ENCODE measurements at regions not wholly inside any gene's neighbourhood (a gene's known extent, or its start where the extent isn't known, plus 50 kb on each side); places are given as distances from the start of the nearest gene placed in this dataset.

GRCh38 chr3:76754247-76754646 lies 285.7 kb upstream of the ROBO2 start:
- intact Hi-C loops (cut with DNase I; ENCODE audit: low total_unique reads): no loop called here
- no peak for DNase-seq (ENCODE audit: low spot score in 2 of 2)
- H3K4me3 ChIP-seq (ENCODE audit: low read depth, poor library complexity, severe bottlenecking): no peak overlapping the region

DNA sequence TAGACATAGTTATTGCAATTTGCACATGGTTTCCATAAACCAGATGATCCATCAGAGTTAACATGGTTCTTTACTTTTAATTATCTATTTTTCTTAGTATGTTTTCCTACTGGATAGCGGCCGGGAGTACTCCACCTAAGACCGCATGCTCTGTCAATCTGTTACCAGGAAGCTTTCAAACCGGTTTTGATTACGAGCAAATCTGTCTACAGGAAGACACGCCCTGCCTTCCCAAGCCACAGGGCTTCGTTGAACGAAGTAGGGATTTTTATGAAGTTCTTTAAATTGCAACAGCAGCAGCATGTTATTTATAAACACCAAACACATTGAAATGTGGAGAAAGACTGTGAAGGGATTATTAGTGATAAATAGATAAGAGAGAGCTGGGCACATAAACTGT lies 283.3 kb upstream of the ROBO2 start:
- TF ChIP-seq, protein P1, sequence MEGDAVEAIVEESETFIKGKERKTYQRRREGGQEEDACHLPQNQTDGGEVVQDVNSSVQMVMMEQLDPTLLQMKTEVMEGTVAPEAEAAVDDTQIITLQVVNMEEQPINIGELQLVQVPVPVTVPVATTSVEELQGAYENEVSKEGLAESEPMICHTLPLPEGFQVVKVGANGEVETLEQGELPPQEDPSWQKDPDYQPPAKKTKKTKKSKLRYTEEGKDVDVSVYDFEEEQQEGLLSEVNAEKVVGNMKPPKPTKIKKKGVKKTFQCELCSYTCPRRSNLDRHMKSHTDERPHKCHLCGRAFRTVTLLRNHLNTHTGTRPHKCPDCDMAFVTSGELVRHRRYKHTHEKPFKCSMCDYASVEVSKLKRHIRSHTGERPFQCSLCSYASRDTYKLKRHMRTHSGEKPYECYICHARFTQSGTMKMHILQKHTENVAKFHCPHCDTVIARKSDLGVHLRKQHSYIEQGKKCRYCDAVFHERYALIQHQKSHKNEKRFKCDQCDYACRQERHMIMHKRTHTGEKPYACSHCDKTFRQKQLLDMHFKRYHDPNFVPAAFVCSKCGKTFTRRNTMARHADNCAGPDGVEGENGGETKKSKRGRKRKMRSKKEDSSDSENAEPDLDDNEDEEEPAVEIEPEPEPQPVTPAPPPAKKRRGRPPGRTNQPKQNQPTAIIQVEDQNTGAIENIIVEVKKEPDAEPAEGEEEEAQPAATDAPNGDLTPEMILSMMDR (IDR thresholded peaks at IDR 0.05): no peak
- TF ChIP-seq POLR2A (IDR thresholded peaks at IDR 0.05): no peak
- intact Hi-C loops (cut with DNase I; ENCODE audit: low total_unique reads): no loop called here
- H3K4me3 ChIP-seq (ENCODE audit: low read depth, poor library complexity, severe bottlenecking): no peak overlapping the region
- DNase-seq (ENCODE audit: low spot score in 2 of 2): no peak
- 73 to 80% methylated on average over 8 of the region's 8 CpGs for WGBS, 2 donors

More at GRCh38 chr3:76754247-76754646, 285.7 kb upstream of the ROBO2 start:
- TF ChIP-seq, protein P1 (IDR thresholded peaks at IDR 0.05): no peak
- no peak for TF ChIP-seq POLR2A (IDR thresholded peaks at IDR 0.05)
- WGBS, 2 donors: 83 to 87% methylated on average over 5 of the region's 5 CpGs

DNA sequence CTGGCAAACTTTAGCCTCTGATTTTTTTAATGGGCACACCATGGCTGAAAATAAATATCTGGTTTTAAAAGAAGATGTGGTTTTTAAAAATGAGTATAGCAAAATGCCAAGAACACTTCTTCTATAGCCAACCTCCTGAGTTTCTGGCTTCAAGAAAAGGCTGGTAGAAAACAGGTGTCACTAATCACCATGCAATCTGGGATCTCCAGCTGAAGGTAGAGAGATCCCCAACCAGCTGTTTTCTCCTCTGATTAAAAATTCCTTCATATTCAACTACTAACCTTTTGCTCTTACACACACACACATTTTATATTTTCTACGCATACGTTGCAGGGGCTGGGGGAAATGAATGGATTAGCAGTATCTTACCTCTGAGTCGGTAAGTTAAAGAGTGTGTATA lies 279.6 kb upstream of the ROBO2 start:
- intact Hi-C loops (cut with DNase I; ENCODE audit: low total_unique reads): no loop called here
- TF ChIP-seq, protein P1 (IDR thresholded peaks at IDR 0.05): no peak
- no peak for TF ChIP-seq POLR2A (IDR thresholded peaks at IDR 0.05)
- no peak overlapping the region for H3K4me3 ChIP-seq (ENCODE audit: low read depth, poor library complexity, severe bottlenecking)
- WGBS, 2 donors: 93 to 95% methylated on average over 3 of the region's 3 CpGs
- DNase-seq (ENCODE audit: low spot score in 2 of 2): no peak

DNA sequence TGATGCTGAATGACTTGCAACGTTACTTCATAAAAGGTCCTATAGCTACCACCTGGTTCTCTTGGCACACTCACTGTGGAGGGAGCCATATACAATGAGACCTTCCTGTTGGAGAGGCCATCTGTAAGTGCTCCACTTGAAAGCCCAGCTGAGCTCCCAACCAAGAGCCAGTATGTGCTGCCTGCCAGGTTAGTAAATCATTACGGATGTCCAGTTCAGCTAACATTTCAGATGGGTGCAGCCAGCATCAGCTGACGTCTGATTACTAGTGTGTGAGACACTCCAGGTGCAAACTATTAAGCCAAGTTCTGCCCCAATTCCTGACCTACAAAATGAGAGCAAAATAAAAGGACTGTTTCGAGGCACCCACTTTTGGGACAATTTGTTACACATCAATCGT lies 274.4 kb upstream of the ROBO2 start:
- H3K4me3 ChIP-seq (ENCODE audit: low read depth, poor library complexity, severe bottlenecking): no peak overlapping the region
- intact Hi-C loops (cut with DNase I; ENCODE audit: low total_unique reads): no loop called here
- TF ChIP-seq, protein P1 (IDR thresholded peaks at IDR 0.05): no peak
- no peak for TF ChIP-seq POLR2A (IDR thresholded peaks at IDR 0.05)
- 82 to 89% methylated on average over 5 of the region's 5 CpGs for WGBS, 2 donors
- DNase-seq (ENCODE audit: low spot score in 2 of 2): no peak

DNA sequence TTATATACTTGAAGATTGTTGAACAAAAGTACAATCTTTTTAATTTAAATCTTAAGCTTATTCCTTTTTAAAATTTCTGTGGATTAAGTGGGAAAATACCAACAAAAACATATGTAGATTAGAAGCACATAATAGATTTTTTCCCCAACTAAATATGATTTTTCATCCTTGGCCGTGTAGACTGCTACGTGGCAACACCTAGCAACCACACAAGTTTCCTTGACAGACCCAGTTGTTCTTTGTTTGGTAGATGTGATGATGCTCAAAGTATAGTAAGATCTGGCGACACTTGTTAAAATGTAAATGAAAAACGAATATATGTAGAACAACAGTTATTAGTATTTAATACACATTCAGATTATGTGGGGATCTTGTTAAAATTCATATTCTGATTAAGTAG lies 271.0 kb upstream of the ROBO2 start:
- no peak for DNase-seq (ENCODE audit: low spot score in 2 of 2)
- WGBS, 2 donors: 86 to 88% methylated on average over 4 of the region's 4 CpGs
- TF ChIP-seq POLR2A (IDR thresholded peaks at IDR 0.05): no peak
- TF ChIP-seq, protein P1 (IDR thresholded peaks at IDR 0.05): no peak
- intact Hi-C loops (cut with DNase I; ENCODE audit: low total_unique reads): no loop called here
- no peak overlapping the region for H3K4me3 ChIP-seq (ENCODE audit: low read depth, poor library complexity, severe bottlenecking)

DNA sequence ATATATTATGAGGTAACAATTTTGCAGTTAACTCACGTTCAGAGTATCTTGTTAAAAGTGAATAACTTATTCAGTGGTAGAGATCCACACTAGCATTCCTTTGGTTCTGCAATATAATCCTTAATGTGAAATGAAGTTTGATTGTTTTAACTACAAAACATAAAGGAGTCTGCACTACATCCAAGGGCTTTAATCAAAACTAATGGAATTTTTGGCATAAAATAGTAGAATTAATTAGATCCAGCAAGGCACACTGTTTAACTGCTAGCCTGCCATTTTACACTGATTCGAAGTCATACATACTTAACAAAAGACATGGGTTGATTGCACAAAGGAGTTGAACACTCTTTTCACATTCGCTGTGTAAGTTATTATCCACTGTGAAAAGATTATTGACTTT lies 263.0 kb upstream of the ROBO2 start:
- TF ChIP-seq, protein P1 (IDR thresholded peaks at IDR 0.05): no peak
- no peak for TF ChIP-seq POLR2A (IDR thresholded peaks at IDR 0.05)
- no peak for DNase-seq (ENCODE audit: low spot score in 2 of 2)
- no peak overlapping the region for H3K4me3 ChIP-seq (ENCODE audit: low read depth, poor library complexity, severe bottlenecking)
- intact Hi-C loops (cut with DNase I; ENCODE audit: low total_unique reads): no loop called here
- WGBS, 2 donors: 63 to 69% methylated on average over 3 of the region's 3 CpGs

Measured in lower leg skin (tissue), 4 donors.